GM21737 (cell line): ENCODE measurements at regions not wholly inside any gene's neighbourhood (a gene's known extent, or its start where the extent isn't known, plus 50 kb on each side); places are given as distances from the start of the nearest gene placed in this dataset.

ENCODE experiments used
- ATAC-seq: cut with Tn5 transposase; IDR thresholded peaks from one replicate; pipeline ENCODE4 v1.9.1; 2021; ENCODE audit warnings: mild to moderate bottlenecking, moderate library complexity; ENCODE audit not compliant: unreplicated experiment

GRCh38 chr1:181423301-181423918 is 59.9 kb upstream of the CACNA1E start:
- ATAC-seq, result no peak

DNA sequence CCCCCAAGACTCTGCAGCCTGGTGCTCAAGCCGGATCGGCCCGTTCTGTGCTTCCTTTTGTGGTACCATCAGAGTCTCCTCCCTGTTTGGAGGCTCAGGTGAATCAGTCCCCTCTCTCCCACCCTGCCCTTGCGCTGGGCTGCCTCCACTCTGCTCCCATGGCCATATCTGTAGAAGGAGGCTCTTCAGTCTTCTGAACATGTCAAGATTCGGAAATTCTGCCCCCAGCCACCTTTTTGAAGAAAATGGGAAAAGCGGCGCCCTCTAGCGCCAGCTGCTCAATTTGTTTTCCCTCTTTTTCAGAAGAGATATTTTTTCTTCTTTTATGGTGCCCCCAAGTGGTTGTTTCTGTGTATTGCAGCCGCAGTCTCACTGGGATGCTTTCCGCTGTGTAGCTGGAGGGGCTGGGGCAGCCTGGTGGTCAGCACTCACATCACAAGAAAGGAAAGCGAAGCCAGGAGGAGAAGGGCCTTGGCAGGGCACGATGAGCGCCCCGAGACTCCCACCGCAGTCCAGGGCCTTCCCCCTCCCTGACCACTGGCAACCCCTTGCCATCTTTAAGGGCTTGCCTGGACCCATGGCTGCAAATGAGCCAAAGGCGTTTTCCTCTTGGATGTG is 58.4 kb upstream of the CACNA1E start:
- ATAC-seq, result no peak

DNA sequence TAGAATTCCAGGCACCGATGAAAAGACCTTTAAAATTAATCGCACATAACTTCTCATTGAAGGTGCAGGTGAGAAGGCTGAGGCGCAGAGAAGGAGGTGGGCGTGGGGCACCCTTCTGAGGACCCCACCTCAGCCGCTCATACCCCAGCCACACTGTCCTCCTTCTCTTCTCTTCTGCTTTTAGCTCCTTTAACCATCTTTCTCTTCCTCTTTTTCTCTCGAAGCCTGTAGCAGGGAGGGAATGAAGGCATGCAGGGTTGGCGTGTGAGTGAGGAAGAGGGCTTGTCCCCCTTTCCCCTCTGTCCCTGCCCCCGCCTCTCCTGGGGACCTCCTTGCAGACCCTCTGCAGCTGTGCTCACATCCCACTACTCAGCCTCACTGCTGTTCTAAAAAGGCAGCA is 57.8 kb upstream of the CACNA1E start:
- no peak for ATAC-seq

DNA sequence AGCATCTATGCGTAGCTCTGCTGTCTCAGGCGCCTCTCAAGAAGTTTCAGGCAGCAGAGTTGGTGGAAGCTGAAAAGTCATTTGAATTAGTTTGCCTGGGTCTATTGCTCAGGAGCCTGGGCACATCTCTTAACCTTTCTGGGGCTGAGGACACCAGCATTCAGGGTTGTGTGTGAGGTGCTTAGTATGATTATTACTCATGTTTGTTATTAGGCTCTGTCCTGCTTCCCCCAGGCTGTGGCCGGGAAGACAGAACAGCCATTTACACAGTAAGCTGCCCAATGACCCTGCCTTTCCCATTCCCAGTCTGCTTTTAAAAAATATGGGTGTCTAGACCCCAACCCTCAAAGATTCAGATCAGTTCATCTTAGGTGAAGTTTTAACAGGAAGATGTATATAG is 53.9 kb upstream of the CACNA1E start:
- no peak for ATAC-seq

DNA sequence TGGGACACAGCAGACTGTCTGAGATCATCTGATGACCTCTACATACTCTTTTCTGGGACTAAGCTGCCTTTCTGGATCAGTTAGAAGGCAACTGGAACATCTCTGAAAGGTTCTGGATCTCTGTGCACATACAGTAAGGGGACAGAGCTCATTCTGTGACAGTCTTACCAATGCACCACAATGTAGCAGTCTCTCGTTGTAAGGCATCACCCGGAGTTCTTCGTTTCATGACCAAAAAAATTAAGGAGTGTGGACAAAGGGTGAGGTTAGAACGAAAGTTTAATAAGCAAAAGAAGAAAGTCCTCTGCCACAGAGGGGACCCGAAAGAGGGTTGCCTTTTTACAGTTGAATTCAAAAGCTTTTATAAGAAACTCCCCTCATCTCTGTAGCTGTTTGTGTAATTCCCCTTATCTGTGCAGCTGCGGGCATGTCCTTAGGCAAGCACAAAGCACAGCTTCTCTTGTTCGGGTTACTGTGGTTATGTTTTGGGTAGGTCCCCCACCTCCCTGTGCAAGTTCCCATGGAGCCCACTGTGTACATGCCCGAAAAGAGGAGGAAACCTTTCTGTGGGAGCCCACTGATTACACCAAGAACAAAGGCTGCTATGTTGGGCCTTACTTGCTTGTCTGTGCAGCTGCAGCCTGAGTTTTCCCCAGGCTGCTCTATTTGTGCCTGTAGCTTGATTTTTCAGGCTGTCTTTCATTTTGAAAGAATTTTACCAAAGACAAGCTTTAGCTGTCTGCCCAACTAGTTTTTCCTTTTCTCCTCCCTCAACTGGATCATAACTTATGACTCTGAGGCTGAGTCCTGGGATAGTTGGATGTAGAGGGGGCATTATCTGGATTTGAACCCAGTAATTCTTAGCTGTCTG is 53.1 kb upstream of the CACNA1E start:
- peak; percentile 63 for ATAC-seq
